ENCODE measurements at regions not wholly inside any gene's neighbourhood (a gene's known extent, or its start where the extent isn't known, plus 50 kb on each side); places are given as distances from the start of the nearest gene placed in this dataset.

- Mint-ChIP-seq H3K27me3 (peaks cover 12% of the 10 kb centered on the region), H3K27ac (no peak overlapping the region), H3K9me3 (ENCODE audit: insufficient read depth) (no peaks in the 10 kb centered on the region), H3K4me1 (peaks cover 8% of the 10 kb centered on the region), H3K4me3 (peak overlapping the region; percentile 23)
- no peaks in the 10 kb centered on the region for H3K79me2 ChIP-seq (ENCODE audit: control insufficient read depth, insufficient read depth, low read length)
- no peak overlapping the region for H3K4me3 ChIP-seq (ENCODE audit: control extremely low read depth in 1 of 5, extremely low read depth in 1 of 5, insufficient read depth in 1 of 5, low read depth in 2 of 5, low read length in 4 of 5)
- WGBS (ENCODE audit: insufficient coverage): 46% methylated on average over 5 of the region's 8 CpGs
- ChIA-PET POLR2A (no interaction called here), CTCF (no interaction called here)
- no peak overlapping the region for H3K4me2 ChIP-seq (replicated peaks; ENCODE audit: low read depth, low read length, poor library complexity, severe bottlenecking)
- DNase-seq: no peak
- no peaks in the 10 kb centered on the region for H3K36me3 ChIP-seq (replicated peaks in 1 of 2; ENCODE audit: control extremely low read depth in 1 of 2, control insufficient read depth in 1 of 2, extremely low read depth in 1 of 2, insufficient read depth in 2 of 2, low read length in 1 of 2)
- no peak overlapping the region for H3K9ac ChIP-seq (ENCODE audit: low read length)
- TF ChIP-seq CTCF (IDR thresholded peaks at IDR 0.05) (no peak), EZH2 (IDR thresholded peaks at IDR 0.05; ENCODE audit: borderline replicate concordance, insufficient read depth, low read depth, low read length, poor library complexity, severe bottlenecking) (no peak)
- H3K27ac ChIP-seq (ENCODE audit: low read length in 2 of 2): no peak overlapping the region
- H3K4me1 ChIP-seq (ENCODE audit: control insufficient read depth in 2 of 2, insufficient read depth in 2 of 2, low read length in 2 of 2): no peaks in the 10 kb centered on the region
- H4K20me1 ChIP-seq (ENCODE audit: control insufficient read depth, insufficient read depth, low read length, poor library complexity, severe bottlenecking): no peaks in the 10 kb centered on the region
- peaks cover 0 to 3% (median 0%) of the 10 kb centered on the region in 3 donors for H3K9me3 ChIP-seq (ENCODE audit: control extremely low read depth in 1 of 3, control insufficient read depth in 2 of 3, insufficient read depth in 1 of 3, low read length in 2 of 3)
- peaks cover 0 to 3% (median 0%) of the 10 kb centered on the region in 4 experiments for H3K27me3 ChIP-seq (replicated peaks in 1 of 4; ENCODE audit: control extremely low read depth in 1 of 4, control insufficient read depth in 3 of 4, insufficient read depth in 4 of 4, low read length in 3 of 4)
- no peak for ATAC-seq (ENCODE audit: low read depth)
- intact Hi-C loops (cut with micrococcal nuclease): no loop called here
- H2AFZ ChIP-seq (ENCODE audit: insufficient read depth, low read depth, low read length, poor library complexity, severe bottlenecking): no peak overlapping the region
Measured at GRCh38 chr20:43825581-43825980, 89.1 kb upstream of the TOX2 start.

DNA sequence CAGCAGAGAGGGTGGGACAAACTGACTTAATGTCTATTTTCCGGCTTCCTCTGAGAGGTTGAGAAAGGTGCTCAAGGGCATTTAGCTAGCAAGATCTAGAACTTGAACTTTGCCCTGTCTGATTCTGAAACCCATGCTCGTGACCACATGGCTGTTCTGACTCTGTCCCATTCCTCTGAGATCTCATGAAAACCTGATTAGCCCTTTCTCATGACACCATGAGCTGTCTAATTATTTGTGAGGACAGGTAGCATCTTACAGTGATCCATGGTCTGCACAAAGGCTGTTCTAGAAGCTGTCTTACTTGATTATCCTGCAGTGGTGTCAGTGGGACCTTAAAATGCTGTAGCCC is 89.6 kb upstream of the TOX2 start:
- no peak overlapping the region for H3K27ac ChIP-seq (ENCODE audit: low read length in 2 of 2)
- no peak overlapping the region for H3K4me3 ChIP-seq (ENCODE audit: control extremely low read depth in 1 of 5, extremely low read depth in 1 of 5, insufficient read depth in 1 of 5, low read depth in 2 of 5, low read length in 4 of 5)
- no peak overlapping the region for H3K4me2 ChIP-seq (replicated peaks; ENCODE audit: low read depth, low read length, poor library complexity, severe bottlenecking)
- H3K36me3 ChIP-seq (replicated peaks in 1 of 2; ENCODE audit: control extremely low read depth in 1 of 2, control insufficient read depth in 1 of 2, extremely low read depth in 1 of 2, insufficient read depth in 2 of 2, low read length in 1 of 2): no peaks in the 10 kb centered on the region
- ChIA-PET CTCF (no interaction called here), POLR2A (no interaction called here)
- no peak overlapping the region for H3K27ac Mint-ChIP-seq
- H3K4me1 Mint-ChIP-seq: peaks cover 8% of the 10 kb centered on the region
- TF ChIP-seq CTCF (IDR thresholded peaks at IDR 0.05) (no peak), EZH2 (IDR thresholded peaks at IDR 0.05; ENCODE audit: borderline replicate concordance, insufficient read depth, low read depth, low read length, poor library complexity, severe bottlenecking) (no peak)
- no peaks in the 10 kb centered on the region for H4K20me1 ChIP-seq (ENCODE audit: control insufficient read depth, insufficient read depth, low read length, poor library complexity, severe bottlenecking)
- no peaks in the 10 kb centered on the region for H3K9me3 ChIP-seq (ENCODE audit: control extremely low read depth in 1 of 3, control insufficient read depth in 2 of 3, insufficient read depth in 1 of 3, low read length in 2 of 3)
- H3K4me3 Mint-ChIP-seq: no peak overlapping the region
- no peak overlapping the region for H3K9ac ChIP-seq (ENCODE audit: low read length)
- H3K27me3 ChIP-seq (replicated peaks in 1 of 4; ENCODE audit: control extremely low read depth in 1 of 4, control insufficient read depth in 3 of 4, insufficient read depth in 4 of 4, low read length in 3 of 4): peaks cover 0 to 3% (median 0%) of the 10 kb centered on the region in 4 experiments
- no peak for DNase-seq
- no peak for ATAC-seq (ENCODE audit: low read depth)
- no peaks in the 10 kb centered on the region for H3K9me3 Mint-ChIP-seq (ENCODE audit: insufficient read depth)
- intact Hi-C loops (cut with micrococcal nuclease): no loop called here
- no peaks in the 10 kb centered on the region for H3K4me1 ChIP-seq (ENCODE audit: control insufficient read depth in 2 of 2, insufficient read depth in 2 of 2, low read length in 2 of 2)
- no peak overlapping the region for H2AFZ ChIP-seq (ENCODE audit: insufficient read depth, low read depth, low read length, poor library complexity, severe bottlenecking)
- H3K27me3 Mint-ChIP-seq: peaks cover 12% of the 10 kb centered on the region
- H3K79me2 ChIP-seq (ENCODE audit: control insufficient read depth, insufficient read depth, low read length): no peaks in the 10 kb centered on the region
- WGBS (ENCODE audit: insufficient coverage): 66% methylated on average over 2 of the region's 2 CpGs
